Activated T-helper 17 cell treated with anti-CD3 and anti-CD28 coated beads, Interleukin-2, amount 50 U/mL, for 72 hours (primary cell): ENCODE measurements at regions not wholly inside any gene's neighbourhood (a gene's known extent, or its start where the extent isn't known, plus 50 kb on each side); places are given as distances from the start of the nearest gene placed in this dataset.

Source experiments
- ATAC-seq: fragments of 150-1000 bp; cut with Tn5 transposase; replicated peaks from 2 replicates; pipeline ENCODE4 v1.10.0; 2021; ENCODE audit warnings: mild to moderate bottlenecking, moderate library complexity
- H3K27ac Mint-ChIP-seq: one replicate; pipeline ENCODE4 v1.8.0; 2022; ENCODE audit warnings: mixed read lengths
- H3K27me3 Mint-ChIP-seq: one replicate; pipeline ENCODE4 v1.8.0; 2022; ENCODE audit warnings: mixed read lengths
- H3K36me3 Mint-ChIP-seq: one replicate; pipeline ENCODE4 v1.8.0; 2022; ENCODE audit warnings: low read depth, mild to moderate bottlenecking, mixed read lengths
- H3K4me1 Mint-ChIP-seq: one replicate; pipeline ENCODE4 v1.8.0; 2022; ENCODE audit warnings: mixed read lengths
- H3K4me3 Mint-ChIP-seq: one replicate; pipeline ENCODE4 v1.8.0; 2022; ENCODE audit warnings: mild to moderate bottlenecking, mixed read lengths
- H3K9me3 Mint-ChIP-seq: one replicate; pipeline ENCODE4 v1.8.0; 2022; ENCODE audit warnings: mixed read lengths

- Mint-ChIP-seq H3K4me3 (no peak overlapping the region), H3K4me1 (peaks cover 12% of the 10 kb centered on the region), H3K27ac (no peak overlapping the region), H3K36me3 (no peaks in the 10 kb centered on the region), H3K9me3 (no peaks in the 10 kb centered on the region), H3K27me3 (no peaks in the 10 kb centered on the region)
- no peak for ATAC-seq
These were observed 50.8 kb upstream of the AOAH start for GRCh38 chr7:36775061-36775620.
